ENCODE measurements at regions not wholly inside any gene's neighbourhood (a gene's known extent, or its start where the extent isn't known, plus 50 kb on each side); places are given as distances from the start of the nearest gene placed in this dataset.
"Not testable (repeated sequence)": the region's sequence is repeated elsewhere in the genome, so short reads cannot be mapped to it uniquely, and the experiment has no call there.

DNA sequence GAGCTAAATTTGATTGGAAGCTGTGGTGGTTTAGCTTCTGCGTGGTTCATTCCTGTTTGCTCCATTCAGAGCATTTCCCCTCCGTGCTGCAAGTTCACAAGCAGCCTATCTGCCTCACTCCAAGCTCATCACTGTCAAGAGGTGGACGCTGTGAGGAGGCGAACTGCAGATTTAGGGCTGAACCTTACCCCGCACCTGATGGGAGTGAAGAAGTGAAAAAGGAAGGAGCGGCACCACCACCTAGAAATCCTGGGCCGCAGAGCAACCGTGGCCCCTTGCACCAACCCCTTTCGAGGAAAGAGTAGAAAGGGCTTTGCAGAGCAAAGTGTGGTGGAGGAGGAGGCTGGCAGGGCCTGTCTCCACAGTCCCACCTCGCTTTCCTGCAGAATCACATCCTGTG, 117.4 kb downstream of the IER5 start:
- DNase-seq: no peak

DNA sequence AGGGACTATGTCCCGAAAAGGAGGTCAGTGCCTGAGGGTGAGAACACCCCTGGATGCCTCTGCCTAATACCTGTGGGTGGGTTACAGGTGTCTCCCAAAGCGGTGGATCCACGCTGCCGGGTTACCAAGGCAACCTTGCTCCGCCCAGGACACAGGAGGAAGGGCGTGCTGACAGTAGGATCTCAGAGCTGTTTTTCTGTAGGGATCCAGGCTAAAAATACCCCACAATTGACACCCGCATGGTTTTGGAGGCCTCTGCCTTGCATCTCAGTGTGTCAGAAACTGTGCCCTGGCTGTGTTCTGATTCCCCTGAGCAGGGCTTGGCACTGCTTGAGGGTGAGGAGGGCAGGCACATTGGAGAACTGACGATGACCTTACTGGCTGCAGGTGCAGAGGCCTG, 118.0 kb downstream of the IER5 start:
- DNase-seq: no peak

DNA sequence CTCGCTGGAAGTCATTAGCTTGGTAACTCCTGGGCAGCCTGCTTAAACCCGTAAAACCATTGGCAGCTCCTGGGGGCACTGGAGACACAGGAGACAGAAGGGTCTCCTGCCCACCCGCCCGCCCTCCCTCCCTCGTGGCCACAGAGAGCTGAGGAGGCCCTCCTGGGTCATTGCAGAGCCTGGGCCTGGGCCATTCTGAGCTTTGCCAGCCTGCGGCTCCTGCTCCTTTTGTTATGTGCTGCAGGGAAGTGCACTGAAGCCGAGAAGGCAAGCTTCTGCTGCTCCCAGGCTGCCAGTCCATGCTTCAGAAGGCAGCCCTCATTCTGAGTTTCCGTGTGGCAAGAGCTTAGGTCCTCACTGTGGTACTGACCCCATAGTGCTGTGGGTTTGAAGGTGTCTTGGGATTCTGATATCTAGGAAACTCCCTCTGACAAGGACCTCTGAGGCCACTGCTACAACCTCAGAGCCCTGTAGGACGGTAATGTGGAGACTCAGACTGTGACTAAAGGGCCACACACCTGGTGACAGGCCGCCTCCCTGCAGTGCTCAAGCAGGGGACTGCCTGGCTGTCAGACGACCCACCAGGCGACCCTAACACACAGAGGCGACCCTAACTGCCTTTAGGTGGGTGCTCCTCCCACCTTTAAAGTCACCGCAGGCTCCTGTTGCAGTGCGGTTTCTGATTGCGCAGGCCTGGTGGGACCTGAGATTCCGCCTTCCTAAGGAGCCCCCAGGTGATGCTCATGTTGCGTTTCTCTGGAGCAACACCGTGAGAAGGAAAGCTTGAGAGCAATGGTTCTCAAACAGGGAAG, 118.7 kb downstream of the IER5 start:
- no peak for DNase-seq

DNA sequence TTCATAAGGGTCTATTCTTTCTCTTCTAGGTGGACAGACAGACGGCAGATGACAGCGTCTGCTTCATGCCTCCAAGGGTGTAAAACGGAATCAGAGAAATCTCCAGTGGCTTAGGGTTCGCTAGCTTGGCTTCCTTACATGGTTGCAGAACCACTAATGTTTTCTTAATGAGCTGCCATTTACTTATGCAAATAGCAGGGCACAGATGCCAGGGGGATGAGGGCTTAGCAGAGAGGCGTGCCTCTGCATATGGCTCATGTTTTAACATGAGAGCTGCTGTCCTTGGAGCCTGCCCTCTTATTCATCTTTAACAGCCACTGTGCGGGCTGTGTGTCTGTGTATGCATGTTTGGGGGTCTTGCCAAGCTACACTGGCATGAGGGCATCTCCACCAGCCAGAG, 119.6 kb downstream of the IER5 start:
- DNase-seq: no peak

DNA sequence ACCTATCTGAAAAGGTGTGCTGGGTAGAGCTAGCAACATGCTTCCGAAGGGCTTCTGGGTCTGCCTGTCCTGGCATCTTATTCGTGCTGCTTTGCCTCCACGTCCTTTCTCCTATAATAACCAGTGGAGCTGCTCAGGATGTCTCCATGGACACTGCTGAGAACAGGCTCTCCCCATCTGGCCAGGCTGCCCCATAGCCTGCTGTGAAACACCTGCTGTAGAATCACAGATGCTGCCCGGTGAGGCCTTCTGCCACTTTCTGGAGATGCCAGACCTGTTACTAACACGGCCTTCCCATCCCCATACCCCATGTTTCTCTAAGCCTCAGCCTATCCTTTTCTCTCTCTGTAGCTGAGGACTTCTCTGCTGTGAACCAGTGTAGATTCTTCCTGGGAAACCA, 120.5 kb downstream of the IER5 start:
- no peak for DNase-seq

DNA sequence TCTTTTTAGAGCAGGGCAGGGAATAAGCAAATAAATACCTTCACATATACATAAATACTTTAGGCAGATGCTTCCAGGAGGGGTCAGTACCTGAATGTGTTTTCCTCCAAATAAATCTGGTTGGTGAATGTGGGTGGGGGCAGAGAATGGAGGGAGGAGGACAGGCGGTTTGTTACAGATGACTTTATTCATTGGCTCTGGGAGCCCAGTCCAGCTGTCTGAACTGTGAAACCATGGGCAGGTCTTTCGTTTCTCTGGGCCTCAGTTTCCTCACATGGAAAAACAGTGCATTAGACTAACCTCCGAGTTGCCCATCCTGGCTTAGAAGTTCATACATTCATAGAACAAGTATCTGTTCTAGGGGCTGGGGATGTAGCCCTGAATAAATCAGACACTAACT, 124.6 kb downstream of the IER5 start:
- DNase-seq: no peak

DNA sequence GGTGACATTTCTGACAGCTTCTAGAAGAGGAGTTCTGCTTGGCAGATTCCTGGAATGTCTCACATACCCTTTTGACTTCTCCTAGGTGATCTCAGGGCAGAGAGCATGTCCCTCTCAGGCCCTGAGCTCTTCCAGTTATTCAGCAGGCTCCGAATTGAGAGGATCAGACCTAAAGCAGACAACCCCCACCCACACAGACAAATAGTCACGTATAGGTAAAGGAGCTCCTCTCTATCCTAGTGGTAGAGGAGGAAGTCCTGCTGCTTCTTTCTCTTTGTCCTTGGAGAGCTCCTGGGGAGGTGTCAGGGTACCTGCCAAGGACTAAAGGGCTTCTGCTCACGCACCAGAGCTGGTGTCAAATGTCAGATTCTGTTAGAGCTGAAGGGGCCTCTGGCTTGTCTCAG, 128.1 kb downstream of the IER5 start:
- no peak for DNase-seq

DNA sequence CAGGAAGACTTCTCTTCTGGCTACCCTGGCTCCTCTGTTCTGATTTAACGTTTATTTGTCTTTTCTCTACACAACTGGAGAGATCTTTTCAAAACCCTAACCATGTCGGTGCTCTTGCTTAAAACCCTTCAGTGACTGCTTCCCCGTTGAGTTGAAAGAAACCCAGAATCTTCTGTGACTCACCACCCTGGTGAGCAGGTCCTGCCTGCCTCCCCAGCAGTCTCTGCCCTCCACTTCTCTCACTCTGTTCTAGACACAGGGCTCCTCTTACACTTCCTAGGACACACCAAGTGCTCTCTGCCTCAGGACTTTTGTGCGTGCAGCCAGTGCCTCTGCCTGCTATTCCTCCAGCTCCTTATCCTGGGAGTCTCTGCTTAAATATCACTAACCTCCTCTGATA, 131.4 kb downstream of the IER5 start:
- no peak for DNase-seq

DNA sequence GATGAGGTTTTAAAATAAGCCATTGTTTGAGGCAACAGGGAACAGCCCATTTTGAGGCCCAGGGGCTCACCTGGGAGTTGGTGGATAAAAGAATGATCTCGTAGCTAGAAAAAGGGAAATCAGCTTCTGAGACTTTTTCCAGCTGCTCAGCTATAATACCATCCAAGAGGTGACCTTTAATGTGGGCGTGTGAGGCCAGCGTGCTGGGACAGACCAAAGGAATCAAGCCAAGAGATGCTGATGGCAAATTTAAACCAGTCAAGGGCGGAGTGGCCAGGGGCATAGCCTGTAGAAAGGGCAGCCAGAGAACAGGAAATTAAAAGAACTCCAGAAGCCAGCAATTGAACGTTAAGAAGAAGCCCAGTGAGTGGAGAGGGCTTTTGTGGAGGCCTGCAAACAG, 132.6 kb downstream of the IER5 start:
- no peak for DNase-seq

DNA sequence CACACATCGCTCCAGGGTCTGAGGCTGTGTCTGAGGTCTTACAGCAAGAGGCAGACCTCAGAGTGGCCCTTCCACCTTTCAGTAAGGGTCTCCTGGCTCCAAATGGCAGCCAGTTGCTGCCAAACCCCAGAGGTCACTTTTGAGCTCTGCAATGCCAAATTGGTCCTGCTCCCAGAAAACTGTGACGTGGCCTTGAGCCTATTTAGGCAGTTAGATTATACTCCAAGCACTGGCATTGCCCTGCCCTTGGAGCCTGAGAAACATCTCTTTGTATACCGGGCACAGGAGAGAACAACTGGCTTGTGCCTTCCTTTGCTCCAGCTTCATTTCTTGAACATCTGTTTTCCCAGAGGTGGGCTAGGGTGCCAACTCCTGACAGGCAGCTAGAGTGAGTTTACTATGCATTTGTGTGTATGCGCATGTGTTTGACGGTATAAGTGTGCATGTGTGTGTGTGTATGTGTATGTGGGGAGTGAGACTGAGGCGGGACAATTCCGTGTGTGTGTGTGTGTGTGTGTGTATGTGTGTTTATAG, 134.5 kb downstream of the IER5 start:
- no peak for DNase-seq

DNA sequence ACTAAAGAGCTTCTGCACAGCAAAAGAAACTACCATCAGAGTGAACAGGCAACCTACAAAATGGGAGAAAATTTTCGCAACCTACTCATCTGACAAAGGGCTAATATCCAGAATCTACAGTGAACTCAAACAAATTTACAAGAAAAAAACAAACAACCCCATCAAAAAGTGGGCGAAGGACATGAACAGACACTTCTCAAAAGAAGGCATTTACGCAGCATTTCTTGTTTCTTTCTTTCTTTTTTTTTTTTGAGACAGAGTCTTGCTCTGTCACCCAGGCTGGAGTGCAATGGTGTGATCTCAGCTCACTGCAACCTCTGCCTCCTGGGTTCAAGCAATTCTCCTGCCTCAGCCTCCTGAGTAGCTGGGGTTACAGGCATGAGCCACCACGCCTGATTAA, 138.2 kb downstream of the IER5 start:
- DNase-seq: not testable (repeated sequence)

DNA sequence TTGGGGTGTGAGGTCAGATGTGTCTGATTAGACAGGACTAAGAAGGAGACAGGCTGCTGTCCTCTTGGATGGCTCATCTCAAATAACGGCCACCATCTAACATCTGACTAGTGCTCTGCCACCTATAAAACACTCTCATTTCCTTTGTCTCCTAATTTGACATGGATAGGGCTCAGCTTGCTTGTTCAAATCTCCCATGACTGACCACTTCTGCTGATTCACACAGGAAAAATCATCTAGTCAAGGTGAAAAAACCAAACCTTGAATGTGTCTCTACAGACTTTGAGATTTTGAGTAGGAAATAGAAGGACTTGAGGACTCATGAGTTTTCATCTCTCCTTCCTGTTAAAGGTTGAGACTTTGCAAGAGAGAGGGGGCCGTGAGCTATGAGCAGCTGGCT, 150.6 kb downstream of the IER5 start:
- DNase-seq: no peak

DNA sequence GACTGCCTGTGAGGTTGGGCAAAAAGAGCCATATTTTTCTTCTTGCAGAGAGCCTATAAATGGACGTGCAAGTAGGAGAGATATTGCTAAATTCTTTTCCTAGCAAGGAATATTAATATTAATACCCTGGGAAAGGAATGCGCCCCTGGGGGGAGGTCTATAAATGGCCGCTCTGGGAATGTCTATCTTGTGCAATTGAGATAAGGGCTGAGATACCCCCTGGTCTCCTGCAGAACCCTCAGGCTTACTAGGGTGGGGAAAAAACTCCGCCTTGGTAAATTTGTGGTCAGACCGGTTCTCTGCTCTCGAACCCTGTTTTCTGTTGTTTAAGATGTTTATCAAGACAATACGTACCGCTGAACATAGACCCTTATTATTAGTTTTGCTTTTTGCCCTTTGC, 157.8 kb downstream of the IER5 start:
- not testable (repeated sequence) for DNase-seq

DNA sequence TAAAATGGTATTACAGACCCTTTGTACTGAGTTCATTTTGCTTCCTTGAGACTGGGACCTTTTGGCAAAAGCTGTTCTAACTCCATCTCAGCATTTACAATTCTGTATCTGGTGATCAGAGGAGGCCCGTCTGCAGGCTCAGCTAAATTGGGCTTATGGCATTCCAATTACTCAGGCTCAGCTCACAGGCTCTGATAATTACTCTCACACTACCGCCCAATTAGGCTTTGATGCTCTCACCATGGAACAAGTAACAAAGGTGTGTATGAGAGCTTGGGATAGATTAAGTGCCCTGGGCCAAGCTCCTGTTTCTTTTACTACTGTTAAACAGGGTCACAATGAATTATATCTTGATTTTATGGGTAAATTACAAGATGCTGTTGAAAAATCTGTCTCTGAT, 159.9 kb downstream of the IER5 start:
- DNase-seq: not testable (repeated sequence)

DNA sequence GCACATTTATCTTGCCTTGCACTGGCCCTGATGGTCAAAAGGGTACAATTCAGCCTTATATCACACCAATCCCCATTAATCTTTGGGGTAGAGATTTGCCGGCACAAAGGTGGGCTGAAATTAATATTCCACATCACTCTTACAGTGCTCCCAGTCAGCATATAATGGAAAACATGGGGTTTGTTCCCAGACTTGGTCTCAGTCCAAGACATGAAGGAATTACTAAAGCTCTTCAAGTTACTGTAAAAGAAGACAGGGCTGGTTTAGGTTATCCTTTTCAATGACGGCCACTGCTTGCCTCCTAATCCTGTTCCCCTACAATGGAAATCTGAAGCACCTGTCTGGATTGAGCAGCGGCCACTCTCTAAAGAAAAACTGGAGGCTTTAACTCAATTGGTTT, 160.7 kb downstream of the IER5 start:
- DNase-seq: no peak

DNA sequence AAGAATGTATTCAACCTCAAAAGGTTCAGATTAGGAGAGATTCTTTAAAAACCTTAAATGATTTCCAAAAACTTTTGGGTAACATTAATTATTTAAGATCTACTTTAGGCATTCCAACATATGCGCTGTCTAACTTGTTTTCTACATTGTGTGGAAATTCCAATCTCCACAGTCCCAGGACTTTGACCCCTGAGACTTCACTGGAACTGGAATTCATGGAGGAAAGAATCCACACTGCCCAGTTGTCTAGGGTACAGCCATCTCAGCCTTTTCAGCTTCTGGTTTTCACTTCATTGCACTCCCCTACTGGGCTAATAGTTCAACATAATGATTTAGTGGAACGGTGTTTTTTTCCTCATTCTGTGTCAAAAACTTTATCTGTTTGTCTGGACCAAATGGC, 161.5 kb downstream of the IER5 start:
- DNase-seq: no peak

DNA sequence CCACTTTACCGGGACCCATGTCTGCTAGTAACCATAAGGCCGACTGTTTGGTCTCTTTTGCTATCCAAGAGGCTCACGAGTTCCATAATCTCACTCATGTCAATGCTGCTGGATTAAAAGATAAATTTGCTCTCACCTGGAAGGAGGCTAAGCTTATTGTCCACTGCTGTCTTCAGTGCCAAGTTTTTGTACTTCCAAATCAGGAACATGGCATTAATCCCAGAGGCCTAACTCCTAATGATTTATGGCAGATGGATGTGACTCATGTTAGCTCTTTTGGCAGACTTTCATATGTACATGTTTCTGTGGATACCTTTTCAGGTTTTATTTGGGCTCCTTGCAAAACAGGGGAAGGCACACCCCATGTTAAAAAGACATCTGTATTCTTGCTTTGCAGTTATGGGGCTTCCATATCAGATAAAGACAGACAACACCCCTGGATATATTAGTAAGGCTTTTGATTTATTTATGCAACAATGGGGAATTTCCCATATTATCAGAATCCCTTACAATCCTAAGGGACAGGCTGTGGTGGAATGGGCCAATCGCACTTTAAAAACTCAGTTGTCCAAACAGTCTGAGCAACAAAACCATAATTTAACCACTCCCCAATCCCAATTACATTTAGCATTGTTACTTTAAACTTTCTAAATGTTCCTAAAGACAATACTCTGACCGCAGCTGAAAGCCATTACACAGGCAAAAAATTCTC, 162.7 kb downstream of the IER5 start:
- no peak for DNase-seq

DNA sequence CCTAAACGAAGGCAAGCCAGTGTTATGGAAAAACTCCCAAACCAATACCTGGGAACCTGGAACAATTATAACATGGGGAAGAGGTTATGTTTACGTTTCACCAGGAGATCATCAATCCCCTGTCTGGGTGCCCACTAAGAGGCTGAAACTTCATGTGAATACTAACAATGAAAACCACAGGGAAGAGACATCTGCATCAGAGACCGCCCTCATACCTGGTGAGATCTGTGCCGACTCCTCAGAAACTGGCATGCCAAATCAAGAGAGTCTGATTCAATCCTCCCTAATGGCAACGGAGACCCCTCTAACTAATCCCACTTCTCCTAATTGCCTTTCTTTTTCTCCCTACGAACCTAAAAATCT, 163.2 kb downstream of the IER5 start:
- DNase-seq: no peak

DNA sequence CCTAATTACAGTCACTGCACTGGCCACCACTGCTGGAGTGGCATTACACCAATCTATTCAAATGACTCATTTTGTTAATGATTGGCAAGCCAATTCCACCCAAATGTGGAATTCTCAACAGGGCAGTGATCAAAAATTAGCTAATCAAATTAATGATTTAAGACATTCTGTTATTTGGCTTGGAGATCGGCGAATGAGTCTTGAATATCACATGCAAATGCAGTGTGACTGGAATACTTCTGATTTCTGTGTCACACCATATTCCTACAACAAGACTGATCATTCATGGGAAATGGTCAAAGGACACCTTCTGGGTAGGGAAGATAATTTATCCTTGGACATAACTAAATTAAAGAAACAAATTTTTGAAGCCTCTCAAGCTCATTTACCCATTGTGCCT, 165.1 kb downstream of the IER5 start:
- DNase-seq: not testable (repeated sequence)

DNA sequence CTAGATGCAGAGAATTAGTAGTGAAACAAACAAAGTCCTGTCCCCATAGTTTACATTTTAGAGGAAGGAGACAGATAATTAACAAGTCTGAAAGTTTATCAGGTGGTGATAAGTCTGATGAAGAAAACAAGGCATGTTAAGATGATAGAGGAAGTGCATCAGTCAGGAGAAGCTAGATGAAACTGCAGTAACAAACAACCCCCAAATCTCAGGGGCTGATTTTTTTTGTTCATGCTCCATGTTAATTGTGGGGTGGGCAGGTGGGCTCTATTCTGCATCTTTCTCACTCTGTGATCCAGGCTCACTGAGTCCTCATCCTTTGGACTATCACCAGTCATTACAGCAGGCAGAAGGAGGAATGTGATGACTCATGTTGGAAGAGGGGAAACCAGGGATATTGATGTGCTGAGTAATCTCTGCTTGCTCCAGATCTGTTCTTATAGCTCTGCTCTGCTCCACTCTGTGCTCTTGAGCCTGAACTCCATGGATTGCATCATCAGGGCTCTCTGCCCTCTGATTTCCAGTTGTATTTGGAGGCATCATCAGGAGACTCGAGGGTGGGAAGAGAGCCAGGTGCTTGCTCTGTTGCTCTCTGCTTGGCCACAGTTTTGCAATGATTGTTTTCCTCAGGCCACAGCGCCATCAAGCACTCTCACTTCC, 166.9 kb downstream of the IER5 start:
- no peak for DNase-seq

DNA sequence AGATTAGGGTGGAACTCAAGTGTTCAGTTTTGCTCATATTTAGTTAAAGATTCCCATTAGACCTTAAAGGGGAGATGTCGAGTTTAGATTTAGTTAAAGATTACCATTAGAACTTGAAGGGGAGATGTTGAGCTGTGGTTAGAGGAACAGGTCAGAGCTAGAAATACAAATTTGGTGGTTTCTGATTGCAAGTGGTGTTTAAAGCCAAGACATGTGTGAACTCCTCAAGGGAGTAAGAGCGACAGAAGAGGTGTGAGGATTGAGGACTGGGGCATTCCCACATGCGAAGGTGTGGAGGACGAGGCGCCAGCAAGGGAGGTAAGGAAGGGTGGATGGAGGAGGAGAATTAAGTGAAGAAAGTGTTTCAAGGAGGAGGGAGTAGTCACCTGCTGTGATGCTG, 168.6 kb downstream of the IER5 start:
- no peak for DNase-seq

DNA sequence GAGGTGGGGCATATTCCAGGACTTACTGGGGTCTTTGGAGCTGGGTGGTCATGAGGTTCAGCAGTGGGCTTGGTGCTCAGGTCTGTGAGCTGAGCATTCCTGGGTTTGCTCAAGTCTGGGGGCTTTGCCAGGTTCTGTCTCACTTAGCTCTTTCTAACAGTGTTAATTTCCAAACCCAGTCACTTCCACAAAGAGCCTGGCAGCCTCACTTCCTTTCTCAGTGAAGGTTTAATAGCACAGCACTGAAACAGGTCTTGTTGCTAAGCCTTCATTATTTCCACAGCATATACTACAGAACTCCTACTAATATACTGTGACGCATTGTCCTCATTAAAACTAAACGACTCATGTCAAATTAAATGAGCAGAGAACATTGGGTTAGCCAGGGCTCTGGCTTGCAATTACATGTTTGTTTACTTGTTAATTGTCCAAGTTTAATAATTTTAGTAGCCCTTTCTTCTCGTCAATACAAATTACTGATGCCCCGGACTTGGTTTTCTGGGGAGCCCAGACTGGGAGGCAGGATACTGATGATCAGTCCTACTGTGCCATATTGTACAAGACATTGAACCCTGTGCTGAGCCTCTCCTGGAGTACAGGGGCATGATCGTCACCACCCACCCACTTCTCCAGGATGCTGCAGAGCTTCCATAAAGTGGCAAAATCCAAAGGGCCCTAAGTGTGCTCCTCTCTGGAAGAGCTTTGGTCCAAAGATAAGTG, 170.7 kb downstream of the IER5 start:
- no peak for DNase-seq

DNA sequence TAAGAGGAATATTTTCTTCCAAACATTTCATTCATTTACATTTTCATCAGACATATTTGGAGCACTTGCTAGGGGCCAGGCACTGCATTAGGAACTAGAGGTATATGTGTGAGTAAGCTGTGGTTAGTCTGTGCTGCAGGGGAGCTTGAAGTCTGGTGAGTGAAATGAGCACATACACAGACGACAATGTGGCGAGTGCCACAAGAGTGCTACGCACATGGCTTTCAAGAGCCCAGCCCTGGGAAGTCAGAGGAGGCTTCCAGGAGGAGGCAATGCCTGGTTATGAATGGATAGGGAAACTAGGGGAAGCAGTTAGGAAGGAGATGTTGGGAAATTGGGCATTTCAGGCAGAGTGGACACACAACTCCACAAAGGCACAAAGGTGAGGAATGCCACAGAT, 171.8 kb downstream of the IER5 start:
- DNase-seq: no peak

Data from activated gamma-delta T cell (primary cell).